BLaER1 treated with 17β-estradiol and CSF1 and Interleukin-3, amounts not matched to agents 10 nM and 100 nM (cell line): ENCODE measurements at regions not wholly inside any gene's neighbourhood (a gene's known extent, or its start where the extent isn't known, plus 50 kb on each side); places are given as distances from the start of the nearest gene placed in this dataset.
"Not testable (repeated sequence)": the region's sequence is repeated elsewhere in the genome, so short reads cannot be mapped to it uniquely, and the experiment has no call there.

Experiments
- H3K27ac ChIP-seq, 11 experiments: shearing (Covaris generic); formaldehyde crosslinking; 2 replicates each; pipeline ENCODE4 v1.8.1; 2022
- H3K27me3 ChIP-seq, 11 experiments: shearing (Covaris generic); formaldehyde crosslinking; 2 replicates each; pipeline ENCODE4 v1.8.1; 2022
- H3K36me3 ChIP-seq, 11 experiments: shearing (Covaris generic); formaldehyde crosslinking; 2 replicates each; pipeline ENCODE4 v1.8.1; 2022
- H3K4me1 ChIP-seq, 10 experiments: shearing (Covaris generic); formaldehyde crosslinking; 2 replicates each; pipeline ENCODE4 v1.8.1; 2022
- H3K4me2 ChIP-seq, 11 experiments: shearing (Covaris generic); formaldehyde crosslinking; 2 replicates each; pipeline ENCODE4 v1.8.1; 2022
- H3K4me3 ChIP-seq, 10 experiments: shearing (Covaris generic); formaldehyde crosslinking; 2 replicates each; pipeline ENCODE4 v1.8.1; 2022
- H3K9ac ChIP-seq, 11 experiments: shearing (Covaris generic); formaldehyde crosslinking; 2 replicates each; pipeline ENCODE4 v1.8.1; 2022
- H3K9me3 ChIP-seq, 11 experiments: shearing (Covaris generic); formaldehyde crosslinking; replicated peaks in 1 of 11; 2 replicates each; pipeline ENCODE4 v1.8.1; 2022
- H4K20me1 ChIP-seq, 11 experiments: shearing (Covaris generic); formaldehyde crosslinking; 2 replicates each; pipeline ENCODE4 v1.8.1; 2022
- Cebpa-rat ChIP-seq, 11 experiments: shearing (Covaris generic); IDR thresholded peaks; 2 replicates each; pipeline ENCODE4 v1.8.1; 2022

DNA sequence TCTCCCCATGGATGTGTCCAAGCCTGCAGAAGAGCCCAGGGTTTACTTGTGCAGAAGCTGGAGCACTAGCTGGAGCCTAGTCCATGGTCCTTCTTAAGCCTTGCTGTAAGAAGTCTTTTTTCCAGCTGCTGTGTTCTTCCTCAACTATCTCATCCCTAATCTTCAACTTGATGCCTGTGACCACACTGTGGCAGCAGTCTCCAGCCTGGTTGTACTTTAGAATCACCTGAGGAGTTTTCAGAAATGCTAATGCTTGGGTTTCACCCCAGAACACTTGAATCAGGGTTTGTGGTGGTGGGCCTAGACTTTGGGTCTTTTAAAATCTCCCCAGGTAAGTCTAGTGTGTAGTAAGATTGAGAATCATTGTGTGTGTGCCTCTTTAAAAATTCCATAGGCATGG, 173.6 kb downstream of the ADCYAP1 start:
- no peaks in the 10 kb centered on the region for H3K4me1 ChIP-seq
- H3K9me3 ChIP-seq, result no peaks in the 10 kb centered on the region
- H3K4me3 ChIP-seq, result no peak overlapping the region
- no peak for TF ChIP-seq Cebpa-rat (IDR thresholded peaks at IDR 0.05)
- no peaks in the 10 kb centered on the region for H3K36me3 ChIP-seq
- H4K20me1 ChIP-seq, result no peaks in the 10 kb centered on the region
- no peak overlapping the region for H3K27ac ChIP-seq
- H3K27me3 ChIP-seq, result no peaks in the 10 kb centered on the region
- no peak overlapping the region for H3K4me2 ChIP-seq
- no peak overlapping the region for H3K9ac ChIP-seq

DNA sequence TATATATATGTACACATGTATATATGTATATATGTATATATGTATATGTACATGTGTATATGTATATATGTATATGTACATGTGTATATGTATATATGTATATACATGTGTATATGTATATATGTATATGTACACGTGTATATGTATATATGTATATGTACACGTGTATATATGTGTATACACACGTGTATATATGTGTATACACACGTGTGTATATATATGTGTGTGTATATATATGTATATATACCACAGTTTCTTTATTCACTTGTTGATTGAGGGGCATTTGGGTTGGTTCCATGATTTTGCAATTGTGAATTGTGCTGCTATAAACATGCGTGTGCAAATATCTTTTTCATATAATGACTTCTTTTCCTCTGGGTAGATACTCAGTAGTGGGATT, 179.0 kb downstream of the ADCYAP1 start:
- H3K27me3 ChIP-seq, H3K4me2 ChIP-seq, H4K20me1 ChIP-seq, H3K4me1 ChIP-seq, H3K9me3 ChIP-seq, H3K36me3 ChIP-seq, H3K27ac ChIP-seq, H3K4me3 ChIP-seq, H3K9ac ChIP-seq: not testable (repeated sequence)

DNA sequence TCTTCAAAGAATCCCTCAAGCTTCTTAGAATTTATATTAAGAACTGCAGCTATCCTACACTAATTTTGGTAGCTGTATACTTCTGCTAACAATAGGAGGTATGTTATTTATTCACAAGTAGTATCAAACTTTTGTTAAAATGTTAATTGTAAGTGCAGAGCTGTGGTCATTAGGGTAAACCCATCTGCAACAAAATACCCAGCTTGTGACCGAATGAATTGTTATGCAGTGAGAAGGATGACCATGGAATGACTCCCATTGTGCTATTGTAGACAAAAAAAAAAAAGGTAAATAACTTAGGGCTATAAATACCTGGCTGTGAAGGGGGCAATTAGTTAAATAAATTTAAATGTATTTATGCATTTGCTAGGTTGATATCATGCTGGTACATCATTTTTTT, 186.1 kb downstream of the ADCYAP1 start:
- Histone ChIP-seq H3K27me3 (no peaks in the 10 kb centered on the region), H3K4me1 (no peaks in the 10 kb centered on the region), H3K36me3 (no peaks in the 10 kb centered on the region), H3K27ac (no peak overlapping the region), H3K9me3 (peaks cover 0 to 15% (median 0%) of the 10 kb centered on the region in 11 experiments; a peak in 8 of 22 replicates), H3K9ac (no peak overlapping the region), H4K20me1 (no peaks in the 10 kb centered on the region), H3K4me2 (no peak overlapping the region), H3K4me3 (no peak overlapping the region)
- TF ChIP-seq Cebpa-rat (IDR thresholded peaks at IDR 0.05), result no peak

GRCh38 chr18:1092228-1092627, 187.6 kb downstream of the ADCYAP1 start:
- Histone ChIP-seq H3K9ac (no peak overlapping the region), H3K4me2 (no peak overlapping the region), H3K27me3 (no peaks in the 10 kb centered on the region), H3K4me1 (no peaks in the 10 kb centered on the region), H3K27ac (no peak overlapping the region), H3K36me3 (no peaks in the 10 kb centered on the region), H4K20me1 (no peaks in the 10 kb centered on the region), H3K4me3 (no peak overlapping the region), H3K9me3 (peaks cover 0 to 15% (median 0%) of the 10 kb centered on the region in 11 experiments; a peak in 6 of 22 replicates)
- TF ChIP-seq Cebpa-rat (IDR thresholded peaks at IDR 0.05), result no peak

GRCh38 chr18:1094409-1094808, 189.7 kb downstream of the ADCYAP1 start:
- H3K27ac ChIP-seq, result no peak overlapping the region
- H4K20me1 ChIP-seq, result no peaks in the 10 kb centered on the region
- peaks cover 0 to 13% (median 9%) of the 10 kb centered on the region in 11 experiments; a peak in 15 of 22 replicates for H3K9me3 ChIP-seq
- no peaks in the 10 kb centered on the region for H3K36me3 ChIP-seq
- no peak overlapping the region for H3K4me3 ChIP-seq
- no peaks in the 10 kb centered on the region for H3K27me3 ChIP-seq
- no peak overlapping the region for H3K4me2 ChIP-seq
- no peaks in the 10 kb centered on the region for H3K4me1 ChIP-seq
- no peak for TF ChIP-seq Cebpa-rat (IDR thresholded peaks at IDR 0.05)
- H3K9ac ChIP-seq, result no peak overlapping the region

GRCh38 chr18:1097991-1098735, 193.5 kb downstream of the ADCYAP1 start:
- not testable (repeated sequence) for H3K4me2 ChIP-seq, H3K9ac ChIP-seq, H3K36me3 ChIP-seq, H3K27me3 ChIP-seq, H3K4me3 ChIP-seq, H4K20me1 ChIP-seq, H3K4me1 ChIP-seq, H3K27ac ChIP-seq
- H3K9me3 ChIP-seq, result peaks cover 0 to 13% (median 7%) of the 10 kb centered on the region in 11 experiments; a peak in 12 of 22 replicates

DNA sequence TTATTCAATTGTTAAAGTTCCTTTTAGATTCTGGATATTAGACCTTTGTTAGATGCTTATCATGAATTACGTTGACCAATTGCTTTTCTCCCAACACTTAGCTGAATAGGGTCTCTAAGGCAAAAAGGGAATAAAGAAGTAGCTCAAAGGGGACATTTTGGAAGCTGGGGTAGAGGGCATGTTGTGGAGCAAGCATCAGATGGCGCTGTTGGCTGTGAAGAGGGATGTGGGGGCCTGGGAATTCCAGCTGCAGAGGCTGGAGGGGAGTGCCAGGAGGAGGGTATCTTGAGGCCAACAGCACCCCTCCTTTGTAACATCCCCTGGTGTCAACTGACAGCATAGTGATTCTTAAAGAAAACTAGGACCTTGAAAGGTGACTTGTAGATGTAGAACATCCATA, 198.2 kb downstream of the ADCYAP1 start:
- Histone ChIP-seq H3K9ac (no peak overlapping the region), H3K4me1 (no peaks in the 10 kb centered on the region), H3K9me3 (peaks cover 0 to 11% (median 6%) of the 10 kb centered on the region in 11 experiments; a peak in 12 of 22 replicates), H3K4me2 (no peak overlapping the region), H3K4me3 (no peak overlapping the region), H3K27me3 (no peaks in the 10 kb centered on the region), H3K36me3 (no peaks in the 10 kb centered on the region), H3K27ac (no peak overlapping the region), H4K20me1 (no peaks in the 10 kb centered on the region)
- TF ChIP-seq Cebpa-rat (IDR thresholded peaks at IDR 0.05), result no peak

- Histone ChIP-seq H3K4me3 (no peak overlapping the region), H3K27ac (no peak overlapping the region), H3K27me3 (no peaks in the 10 kb centered on the region), H4K20me1 (no peaks in the 10 kb centered on the region), H3K36me3 (no peaks in the 10 kb centered on the region), H3K4me1 (no peaks in the 10 kb centered on the region), H3K9ac (no peak overlapping the region), H3K4me2 (no peak overlapping the region), H3K9me3 (peaks cover 0 to 4% (median 0%) of the 10 kb centered on the region in 11 experiments; a peak in 5 of 22 replicates)
- TF ChIP-seq Cebpa-rat (IDR thresholded peaks at IDR 0.05), result no peak
Observed at GRCh38 chr18:1103537-1103936, 198.9 kb downstream of the ADCYAP1 start.

DNA sequence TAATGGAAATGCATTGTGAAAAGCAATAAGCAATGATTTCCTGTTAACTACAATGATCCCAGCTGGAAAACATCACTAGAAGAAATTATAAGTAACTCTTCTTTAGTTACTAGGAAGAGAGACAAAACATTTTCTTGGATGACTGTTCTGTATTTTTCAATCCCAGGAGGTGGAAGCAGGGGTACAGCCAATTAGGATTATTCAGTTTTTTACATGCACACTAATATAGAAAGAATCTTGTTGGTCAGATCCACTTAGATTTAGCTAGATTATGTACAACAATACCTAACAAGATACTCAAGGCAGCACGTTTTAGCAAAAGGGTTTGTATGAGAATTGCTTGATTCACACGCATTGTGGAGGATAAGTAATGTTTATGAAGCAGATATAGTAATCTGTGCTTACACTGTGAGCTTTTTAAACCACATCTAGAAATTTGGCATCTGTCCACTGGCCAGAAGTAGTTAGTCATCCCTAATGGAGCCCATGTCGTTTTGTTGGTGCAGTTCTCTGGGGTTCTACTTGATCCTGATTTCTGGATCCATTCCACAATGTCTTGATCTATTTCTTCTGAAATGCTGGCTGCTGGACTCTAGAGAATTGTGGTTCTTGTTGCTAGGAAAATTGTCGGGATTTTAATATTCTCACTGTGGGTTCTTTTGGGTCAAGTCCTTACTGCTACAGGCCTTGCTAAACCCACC, 199.7 kb downstream of the ADCYAP1 start:
- Histone ChIP-seq H3K27ac (no peak overlapping the region), H3K4me2 (no peak overlapping the region), H3K9ac (no peak overlapping the region), H3K4me3 (no peak overlapping the region), H3K9me3 (no peaks in the 10 kb centered on the region), H3K36me3 (no peaks in the 10 kb centered on the region), H3K4me1 (no peaks in the 10 kb centered on the region), H4K20me1 (no peaks in the 10 kb centered on the region), H3K27me3 (no peaks in the 10 kb centered on the region)
- no peak for TF ChIP-seq Cebpa-rat (IDR thresholded peaks at IDR 0.05)

DNA sequence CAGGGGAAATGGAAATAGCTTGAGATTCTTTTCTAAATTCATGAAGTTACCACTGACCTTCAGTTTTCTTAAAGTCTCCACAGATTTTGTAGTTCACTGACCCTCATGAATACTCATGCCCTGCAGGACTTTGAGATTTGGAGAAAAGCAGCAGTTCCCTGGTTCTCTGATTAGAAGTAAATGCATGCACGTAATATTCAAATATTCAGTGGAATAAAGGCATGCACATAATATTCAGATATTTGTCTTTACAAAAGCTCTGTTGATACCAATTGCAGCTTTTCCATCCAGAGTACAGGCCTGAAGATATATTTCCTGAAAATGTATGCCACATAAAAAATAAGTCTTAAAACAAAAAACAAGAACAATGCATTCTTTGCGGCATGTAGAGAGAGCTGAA, 219.8 kb downstream of the ADCYAP1 start:
- Histone ChIP-seq H3K4me2 (no peak overlapping the region), H3K4me3 (no peak overlapping the region), H3K27ac (no peak overlapping the region), H3K4me1 (no peaks in the 10 kb centered on the region), H3K27me3 (no peaks in the 10 kb centered on the region), H3K9me3 (no peaks in the 10 kb centered on the region; a peak in 1 of 22 replicates), H3K9ac (no peak overlapping the region), H4K20me1 (no peaks in the 10 kb centered on the region), H3K36me3 (no peaks in the 10 kb centered on the region)
- TF ChIP-seq Cebpa-rat (IDR thresholded peaks at IDR 0.05), result no peak
